HEK293 (cell line): ENCODE measurements at regions not wholly inside any gene's neighbourhood (a gene's known extent, or its start where the extent isn't known, plus 50 kb on each side); places are given as distances from the start of the nearest gene placed in this dataset.

ENCODE experiments used
- ZNF175 ChIP-seq: fragments of 450-650 bp; formaldehyde crosslinking; IDR thresholded peaks from 2 replicates; pipeline ENCODE4 v1.5.1; 2016; ENCODE audit warnings: missing biosample characterization, missing genetic modification characterization
- ZNF184 ChIP-seq: fragments of 450-650 bp; IDR thresholded peaks from 2 replicates; pipeline ENCODE4 v1.5.1; 2018; ENCODE audit warnings: missing biosample characterization, mild to moderate bottlenecking, missing genetic modification characterization
- ZNF423 ChIP-seq: fragments of 450-650 bp; formaldehyde crosslinking; IDR thresholded peaks from 2 replicates; pipeline ENCODE4 v1.5.1; 2016; ENCODE audit warnings: missing biosample characterization, missing genetic modification characterization
- ZNF555 ChIP-seq: fragments of 450-650 bp; formaldehyde crosslinking; conservative IDR thresholded peaks from 2 replicates; pipeline ENCODE4 v1.5.1; 2017; ENCODE audit warnings: missing biosample characterization, mild to moderate bottlenecking, missing genetic modification characterization, inconsistent platforms
- TF ChIP-seq, protein P1 (sequence below): fragments of 450-650 bp; formaldehyde crosslinking; IDR thresholded peaks from 2 replicates; pipeline ENCODE4 v1.5.1; 2016; ENCODE audit warnings: missing biosample characterization, missing genetic modification characterization

DNA sequence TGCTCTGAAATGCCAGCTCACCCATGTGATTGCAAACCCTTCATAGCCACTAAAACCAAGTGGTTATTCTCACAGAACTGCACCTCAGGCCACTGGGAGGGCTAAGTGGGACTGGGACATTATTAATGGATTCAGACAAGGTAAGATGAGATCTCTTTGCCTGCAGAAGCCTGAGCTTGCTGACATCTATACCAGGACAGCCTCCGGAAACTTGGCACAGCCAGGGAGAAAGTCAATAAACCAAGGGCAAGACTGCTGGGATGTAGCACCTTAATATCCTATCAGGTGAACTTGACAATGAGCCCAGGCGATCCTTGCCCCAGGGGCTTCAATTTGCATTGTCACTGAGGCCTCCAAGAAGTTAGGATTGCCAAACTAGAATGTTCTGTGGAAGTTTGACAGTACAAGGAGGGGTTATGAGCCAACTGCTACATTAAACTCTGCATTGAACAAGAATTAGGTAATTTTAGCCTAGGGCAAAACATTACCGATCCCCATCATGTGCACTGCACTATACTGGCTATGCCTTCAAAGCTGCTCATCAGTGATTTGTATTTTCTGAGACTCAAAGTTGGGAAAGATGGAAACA is 60.1 kb upstream of the RALGAPA2 start:
- no peak for TF ChIP-seq ZNF423
- TF ChIP-seq, protein P1, sequence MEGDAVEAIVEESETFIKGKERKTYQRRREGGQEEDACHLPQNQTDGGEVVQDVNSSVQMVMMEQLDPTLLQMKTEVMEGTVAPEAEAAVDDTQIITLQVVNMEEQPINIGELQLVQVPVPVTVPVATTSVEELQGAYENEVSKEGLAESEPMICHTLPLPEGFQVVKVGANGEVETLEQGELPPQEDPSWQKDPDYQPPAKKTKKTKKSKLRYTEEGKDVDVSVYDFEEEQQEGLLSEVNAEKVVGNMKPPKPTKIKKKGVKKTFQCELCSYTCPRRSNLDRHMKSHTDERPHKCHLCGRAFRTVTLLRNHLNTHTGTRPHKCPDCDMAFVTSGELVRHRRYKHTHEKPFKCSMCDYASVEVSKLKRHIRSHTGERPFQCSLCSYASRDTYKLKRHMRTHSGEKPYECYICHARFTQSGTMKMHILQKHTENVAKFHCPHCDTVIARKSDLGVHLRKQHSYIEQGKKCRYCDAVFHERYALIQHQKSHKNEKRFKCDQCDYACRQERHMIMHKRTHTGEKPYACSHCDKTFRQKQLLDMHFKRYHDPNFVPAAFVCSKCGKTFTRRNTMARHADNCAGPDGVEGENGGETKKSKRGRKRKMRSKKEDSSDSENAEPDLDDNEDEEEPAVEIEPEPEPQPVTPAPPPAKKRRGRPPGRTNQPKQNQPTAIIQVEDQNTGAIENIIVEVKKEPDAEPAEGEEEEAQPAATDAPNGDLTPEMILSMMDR: no peak
- TF ChIP-seq ZNF555 (tag by site-specific recombination): no peak
- no peak for TF ChIP-seq ZNF175
- no peak for TF ChIP-seq ZNF184 (tag by site-specific recombination)
